HG02623 (cell line): ENCODE measurements at regions not wholly inside any gene's neighbourhood (a gene's known extent, or its start where the extent isn't known, plus 50 kb on each side); places are given as distances from the start of the nearest gene placed in this dataset.
"Not testable (repeated sequence)": the region's sequence is repeated elsewhere in the genome, so short reads cannot be mapped to it uniquely, and the experiment has no call there.

Experiments used
- ATAC-seq: cut with Tn5 transposase; IDR thresholded peaks from one replicate; pipeline ENCODE4 v1.9.1; 2021; ENCODE audit warnings: moderate library complexity; ENCODE audit not compliant: unreplicated experiment

GRCh38 chr10:32217216-32217615 lies 129.7 kb downstream of the EPC1 start:
- ATAC-seq = no peak

DNA sequence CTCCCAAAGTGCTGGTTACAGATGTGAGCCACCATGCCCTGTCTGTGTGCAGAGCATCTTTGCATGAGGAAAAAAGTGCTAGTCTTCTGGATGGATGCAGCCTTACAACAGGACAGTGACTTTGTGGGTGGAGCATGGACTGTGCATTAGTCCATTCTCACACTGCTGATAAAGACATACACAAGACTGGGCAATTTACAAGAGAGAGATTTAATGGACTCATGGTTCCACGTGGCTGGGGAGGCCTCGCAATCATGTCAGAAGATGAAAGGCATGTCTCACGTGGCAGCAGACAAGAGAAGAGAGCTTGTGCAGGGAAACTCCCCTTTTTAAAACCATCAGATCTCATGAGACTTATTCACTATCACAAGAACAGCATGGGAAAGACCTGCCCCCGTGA lies 133.1 kb downstream of the EPC1 start:
- not testable (repeated sequence) for ATAC-seq

DNA sequence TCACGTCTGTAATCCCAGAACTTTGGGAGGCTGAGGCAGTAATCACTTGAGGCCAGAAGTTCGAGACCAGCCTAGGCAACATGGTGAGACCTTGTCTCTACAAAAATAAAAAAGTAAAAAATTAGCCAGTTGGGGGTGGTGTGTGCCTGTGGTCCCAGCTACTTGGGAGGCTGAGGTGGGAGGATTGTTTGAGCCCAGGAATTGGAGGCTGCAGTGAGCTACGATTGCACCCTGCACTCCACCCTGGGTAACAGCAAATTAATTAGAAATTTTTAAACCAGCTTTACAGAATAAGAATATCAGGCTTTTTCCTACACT lies 136.0 kb downstream of the EPC1 start:
- no peak for ATAC-seq

DNA sequence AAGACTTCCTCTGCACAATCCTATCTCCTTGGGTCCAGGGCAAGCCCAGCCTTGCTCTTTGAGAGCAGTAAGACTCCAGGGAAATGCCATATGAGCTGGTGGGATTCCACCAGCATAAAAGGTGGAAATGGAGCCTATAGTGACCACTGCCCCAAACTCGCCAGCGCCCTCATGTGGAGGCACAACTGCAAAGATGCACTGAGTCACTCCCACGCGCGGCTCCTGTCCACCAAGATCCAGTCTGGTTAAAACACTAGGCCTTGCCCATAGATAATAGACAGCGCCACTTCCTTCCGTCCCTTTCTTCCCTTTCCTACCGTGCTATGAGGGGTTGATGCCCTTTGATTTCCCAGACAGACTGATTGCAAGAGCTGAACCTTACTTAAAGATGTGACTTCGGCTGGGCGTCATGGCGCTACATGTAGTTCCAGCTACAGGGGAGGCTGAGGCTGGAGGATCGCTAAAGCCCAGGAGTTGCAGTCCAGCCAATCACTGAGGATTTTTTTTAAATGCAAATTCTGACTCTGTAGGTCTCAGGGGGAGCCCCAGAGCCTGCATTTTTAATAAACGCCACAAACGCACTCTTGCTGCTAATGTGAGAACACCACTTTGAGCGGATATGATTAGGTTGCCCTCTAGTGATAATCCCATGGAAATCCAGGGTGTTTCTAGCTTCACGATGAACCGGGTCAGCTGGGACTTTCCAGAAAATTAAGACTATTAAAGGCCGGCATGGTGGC lies 136.5 kb downstream of the EPC1 start:
- no peak for ATAC-seq

GRCh38 chr10:32208005-32208404 lies 139.0 kb downstream of the EPC1 start:
- not testable (repeated sequence) for ATAC-seq

DNA sequence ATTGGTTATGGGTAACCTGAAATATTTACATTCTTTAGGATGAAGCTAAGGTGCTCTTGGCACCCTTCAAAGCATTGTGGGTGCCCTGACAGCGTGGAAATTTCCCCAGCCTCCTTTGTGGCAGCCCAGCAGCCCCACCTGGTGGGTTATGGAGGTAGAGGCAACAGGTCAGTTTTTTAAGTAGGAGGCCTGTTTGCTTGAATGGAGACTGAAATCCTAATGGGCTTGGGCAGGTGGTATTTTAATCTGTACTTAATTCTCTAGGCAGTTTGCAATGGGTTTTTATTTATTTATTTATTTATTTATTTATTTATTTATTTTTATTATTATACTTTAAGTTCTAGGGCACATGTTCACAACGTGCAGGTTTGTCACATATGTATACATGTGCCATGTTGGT lies 139.4 kb downstream of the EPC1 start:
- ATAC-seq = no peak

DNA sequence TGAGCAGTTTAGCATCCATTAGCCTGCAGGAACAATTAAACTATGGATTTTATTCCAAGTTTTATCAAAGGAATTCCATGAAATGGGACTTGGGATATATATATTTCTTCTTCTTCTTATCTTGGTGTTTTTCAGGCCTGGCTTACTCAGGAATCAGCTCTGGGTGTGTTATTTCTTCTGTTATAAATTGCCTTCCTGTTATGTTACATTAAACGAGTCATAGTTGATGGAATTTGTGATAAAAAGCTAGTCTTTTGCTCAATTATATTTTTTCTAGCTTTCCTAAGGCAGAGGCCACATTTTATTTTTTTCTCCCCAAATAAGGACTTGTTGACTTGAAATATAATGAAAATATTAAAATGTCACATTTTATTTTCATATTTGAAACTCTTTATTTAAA lies 141.3 kb downstream of the EPC1 start:
- ATAC-seq = no peak

DNA sequence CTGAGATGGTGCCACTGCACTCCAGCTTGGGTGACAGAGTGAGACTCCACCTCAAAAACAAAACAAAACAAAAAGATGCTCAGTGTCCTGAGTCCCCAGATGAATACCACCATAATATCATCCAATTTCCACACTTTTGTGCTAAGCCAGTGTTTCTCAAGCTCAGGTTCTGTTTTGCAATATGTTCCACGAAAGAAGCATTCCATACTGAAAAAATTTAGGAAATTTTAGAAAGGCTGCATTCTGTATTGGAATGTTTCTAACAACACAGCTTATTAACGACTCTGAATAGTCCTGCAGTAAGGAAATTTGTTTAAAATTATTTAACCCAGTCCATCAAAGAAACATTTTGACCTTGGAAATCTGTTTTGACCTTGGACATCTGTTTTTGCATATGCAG lies 142.4 kb downstream of the EPC1 start:
- no peak for ATAC-seq

DNA sequence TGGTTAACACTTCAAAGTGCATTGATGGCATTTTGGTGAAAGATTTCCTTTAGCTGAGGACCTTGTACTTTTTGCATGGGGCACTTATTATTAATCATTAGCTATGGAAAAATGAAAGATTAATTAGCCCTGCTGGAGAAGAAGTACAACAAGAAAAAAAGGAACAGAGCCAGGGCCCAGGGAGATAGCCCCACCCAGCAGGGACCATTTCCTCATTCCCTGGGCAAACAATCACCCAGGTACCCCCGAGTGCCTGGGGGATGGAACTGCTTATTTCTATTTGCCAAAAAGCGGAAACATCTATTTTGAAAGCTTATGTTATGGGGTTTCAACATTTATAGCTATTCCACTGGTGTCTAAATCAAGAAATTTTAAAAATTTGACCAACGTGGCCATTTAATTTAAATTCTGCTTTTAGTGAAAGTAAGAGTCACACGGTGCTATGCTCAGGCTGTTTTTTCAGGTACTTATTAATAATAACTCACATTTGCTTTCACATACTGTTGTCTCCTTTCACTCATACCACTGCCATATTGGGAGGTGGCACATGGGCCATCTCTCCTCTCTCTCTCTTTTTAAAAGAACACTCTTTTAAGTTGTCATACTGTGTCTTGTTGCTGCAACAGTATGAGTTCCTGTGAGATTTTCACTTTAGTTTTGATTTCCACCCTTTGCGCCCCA lies 143.6 kb upstream of the KIF5B start:
- ATAC-seq = no peak

GRCh38 chr10:32197423-32197822 lies 141.2 kb upstream of the KIF5B start:
- ATAC-seq = no peak

- peak; percentile 63 for ATAC-seq
These were observed 134.8 kb upstream of the KIF5B start for GRCh38 chr10:32190890-32191491.

DNA sequence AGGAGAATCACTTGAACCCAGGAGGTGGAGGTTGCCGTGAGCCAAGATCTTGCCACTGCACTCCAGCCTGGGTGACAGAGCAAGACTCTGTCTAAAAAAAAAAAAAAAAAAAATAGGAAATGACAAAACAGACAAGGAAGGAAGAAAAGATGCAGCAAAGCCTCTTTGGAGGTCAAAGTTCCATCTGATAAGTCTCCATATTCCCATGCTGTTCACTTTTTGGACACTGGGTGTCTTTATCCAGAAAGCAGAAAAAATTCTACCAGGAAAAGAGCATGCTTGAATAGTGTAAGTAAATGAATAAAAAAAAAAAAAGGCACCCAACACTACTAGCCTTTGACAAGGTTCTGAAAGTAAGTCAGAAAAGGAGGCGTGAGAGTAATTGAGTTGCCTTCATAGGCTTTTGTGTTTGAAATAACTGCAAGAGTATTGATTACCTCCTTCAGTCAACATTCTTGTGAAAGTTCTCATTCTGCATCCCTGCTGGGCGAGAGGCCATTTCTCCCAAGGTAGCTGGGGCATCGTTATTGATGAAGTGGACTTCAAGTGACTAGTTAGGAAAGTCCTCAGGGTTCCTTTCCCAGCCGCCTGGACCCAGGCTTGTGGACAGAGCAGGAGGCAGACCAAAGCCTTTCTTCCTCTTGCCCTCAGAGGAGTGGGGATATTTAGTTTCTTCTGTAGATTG lies 133.3 kb upstream of the KIF5B start:
- no peak for ATAC-seq

- not testable (repeated sequence) for ATAC-seq
These were observed 132.4 kb upstream of the KIF5B start for GRCh38 chr10:32188601-32189000.

DNA sequence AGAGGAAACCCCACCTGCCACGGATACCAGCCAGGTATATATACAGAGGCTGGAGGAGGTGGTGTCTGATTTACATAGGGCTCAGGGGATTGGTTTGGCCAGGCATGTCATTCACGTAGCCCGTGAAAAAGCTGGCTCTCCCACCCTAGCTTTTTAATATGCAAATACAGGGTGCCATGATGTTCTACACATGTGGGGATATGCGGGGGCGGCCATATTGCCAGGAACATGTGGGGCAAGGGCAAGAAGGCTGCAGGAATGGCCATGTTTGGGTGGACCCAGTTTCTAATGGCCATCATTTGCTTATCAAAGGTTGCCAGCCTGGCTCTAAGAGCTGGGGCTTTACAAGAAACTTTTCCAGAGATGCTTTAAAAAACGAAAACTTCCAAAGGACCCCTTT lies 131.5 kb upstream of the KIF5B start:
- no peak for ATAC-seq

GRCh38 chr10:32183652-32184051 lies 127.4 kb upstream of the KIF5B start:
- not testable (repeated sequence) for ATAC-seq

GRCh38 chr10:32182476-32182875 lies 126.3 kb upstream of the KIF5B start:
- ATAC-seq = no peak

DNA sequence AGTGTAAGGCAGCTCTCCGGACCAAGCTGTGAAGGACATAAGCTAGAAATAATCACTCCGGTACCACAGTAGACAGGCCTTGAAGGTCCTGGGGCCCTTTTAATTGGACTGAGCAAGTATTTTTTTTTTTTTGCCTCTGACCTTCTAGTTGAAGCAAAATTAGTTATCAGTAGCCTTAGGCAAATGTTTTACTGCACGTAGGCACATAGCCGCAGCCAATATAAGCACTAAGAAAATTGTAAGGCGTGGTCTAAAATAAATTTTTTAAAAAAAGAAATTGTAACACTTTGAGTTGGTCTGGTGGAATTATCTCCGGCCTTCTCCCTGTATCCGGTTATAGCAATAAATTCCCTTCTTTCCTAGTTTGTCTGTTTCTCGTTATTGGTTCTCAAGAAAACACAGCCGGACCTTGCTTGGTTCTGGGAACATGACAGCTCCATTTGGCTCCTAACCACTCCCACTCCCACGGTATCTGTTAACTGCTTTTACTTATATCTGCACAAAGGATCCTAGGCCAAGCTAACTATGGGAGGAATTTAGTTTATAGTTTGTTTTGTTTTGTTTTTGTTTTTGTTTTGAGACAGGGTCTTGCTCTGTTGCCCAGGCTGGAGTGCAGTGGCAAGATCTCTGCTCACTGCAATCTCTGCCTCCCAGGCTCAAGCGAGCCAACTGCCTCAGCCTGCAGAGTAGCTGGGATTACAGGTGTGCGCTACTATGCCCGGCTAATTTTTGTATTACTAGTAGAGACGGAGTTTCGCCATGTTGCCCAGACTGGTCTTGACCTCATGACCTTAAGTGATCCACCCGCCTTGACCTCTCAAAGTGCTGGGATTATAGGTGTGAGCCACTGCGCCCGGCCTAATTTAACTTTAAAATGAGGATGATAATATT lies 124.4 kb upstream of the KIF5B start:
- ATAC-seq = no peak

DNA sequence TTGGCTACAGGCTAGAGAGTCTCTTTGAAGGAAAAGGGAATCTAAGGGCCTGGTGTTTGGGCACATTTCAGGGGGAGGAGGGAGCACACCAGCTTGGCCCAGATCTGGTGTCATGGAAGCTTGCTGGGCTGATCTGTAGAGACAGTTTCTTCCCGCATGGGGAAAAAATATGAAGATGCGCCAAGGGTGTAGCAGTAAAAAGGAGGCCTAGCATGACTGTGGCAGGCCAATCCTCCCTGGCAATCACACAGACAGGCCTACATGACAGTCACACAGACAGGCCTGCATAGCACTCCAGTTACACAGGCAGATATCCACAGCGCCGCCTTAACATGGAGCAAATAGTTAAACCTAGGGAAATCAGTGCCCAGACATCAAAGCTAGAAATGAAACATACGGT lies 123.6 kb upstream of the KIF5B start:
- no peak for ATAC-seq

GRCh38 chr10:32177594-32177993 lies 121.4 kb upstream of the KIF5B start:
- ATAC-seq = not testable (repeated sequence)

GRCh38 chr10:32175629-32176028 lies 119.4 kb upstream of the KIF5B start:
- ATAC-seq = no peak
